Rectal smooth muscle tissue (tissue), 1 donor: ENCODE measurements at regions not wholly inside any gene's neighbourhood (a gene's known extent, or its start where the extent isn't known, plus 50 kb on each side); places are given as distances from the start of the nearest gene placed in this dataset.
"Not testable (repeated sequence)": the region's sequence is repeated elsewhere in the genome, so short reads cannot be mapped to it uniquely, and the experiment has no call there.

Experiments
- H3K27ac ChIP-seq: one replicate; pipeline ENCODE4 v1.7.0; 2013; ENCODE audit warnings: low read depth, low read length, inconsistent platforms
- H3K27me3 ChIP-seq: one replicate; pipeline ENCODE4 v1.7.0; 2013; ENCODE audit warnings: low read length; ENCODE audit not compliant: control insufficient read depth, insufficient read depth
- H3K36me3 ChIP-seq: one replicate; pipeline ENCODE4 v1.7.0; 2013; ENCODE audit warnings: low read length; ENCODE audit not compliant: control insufficient read depth, insufficient read depth
- H3K4me1 ChIP-seq: one replicate; pipeline ENCODE4 v1.7.0; 2013; ENCODE audit warnings: low read length; ENCODE audit not compliant: control insufficient read depth, insufficient read depth
- H3K4me3 ChIP-seq: one replicate; pipeline ENCODE4 v1.7.0; 2013; ENCODE audit warnings: low read length
- H3K9ac ChIP-seq: one replicate; pipeline ENCODE4 v1.7.0; 2013; ENCODE audit warnings: low read length

- no peak overlapping the region for H3K4me3 ChIP-seq
- no peaks in the 10 kb centered on the region for H3K27me3 ChIP-seq
- H3K9ac ChIP-seq = no peak overlapping the region
- H3K27ac ChIP-seq = no peak overlapping the region
- no peaks in the 10 kb centered on the region for H3K36me3 ChIP-seq
- no peaks in the 10 kb centered on the region for H3K4me1 ChIP-seq
Observed at GRCh38 chr5:68834491-68834981, 259.3 kb upstream of the SLC30A5 start.

DNA sequence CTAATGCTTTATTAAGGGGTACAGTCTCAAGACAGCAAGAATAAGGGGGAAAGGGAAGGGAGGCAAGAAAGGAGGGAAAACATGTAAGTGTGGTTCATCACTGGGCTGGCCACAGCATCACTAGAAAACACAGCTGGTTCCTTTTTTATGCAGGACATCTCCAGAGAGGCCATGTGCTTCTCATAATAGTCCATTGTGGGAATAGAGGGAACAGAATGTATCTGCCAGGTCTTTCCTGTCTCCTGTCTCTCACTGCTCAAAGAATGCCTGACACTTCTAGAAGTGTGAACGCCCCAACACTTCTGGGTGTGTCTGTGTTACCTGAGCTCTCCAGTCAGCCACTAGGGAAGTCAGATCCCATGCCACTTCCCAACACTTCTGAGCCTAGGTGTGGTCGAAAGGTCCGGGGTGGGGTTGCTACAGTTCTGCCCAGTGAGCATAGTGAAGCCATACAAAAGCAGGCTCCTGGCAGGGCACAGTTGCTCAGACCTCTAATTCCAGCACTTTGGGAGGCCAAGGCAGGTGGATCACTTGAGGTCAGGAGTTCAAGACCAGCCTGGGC lies 255.6 kb upstream of the SLC30A5 start:
- Histone ChIP-seq H3K36me3 (no peaks in the 10 kb centered on the region), H3K9ac (no peak overlapping the region), H3K4me1 (no peaks in the 10 kb centered on the region), H3K4me3 (no peak overlapping the region), H3K27ac (no peak overlapping the region), H3K27me3 (no peaks in the 10 kb centered on the region)

DNA sequence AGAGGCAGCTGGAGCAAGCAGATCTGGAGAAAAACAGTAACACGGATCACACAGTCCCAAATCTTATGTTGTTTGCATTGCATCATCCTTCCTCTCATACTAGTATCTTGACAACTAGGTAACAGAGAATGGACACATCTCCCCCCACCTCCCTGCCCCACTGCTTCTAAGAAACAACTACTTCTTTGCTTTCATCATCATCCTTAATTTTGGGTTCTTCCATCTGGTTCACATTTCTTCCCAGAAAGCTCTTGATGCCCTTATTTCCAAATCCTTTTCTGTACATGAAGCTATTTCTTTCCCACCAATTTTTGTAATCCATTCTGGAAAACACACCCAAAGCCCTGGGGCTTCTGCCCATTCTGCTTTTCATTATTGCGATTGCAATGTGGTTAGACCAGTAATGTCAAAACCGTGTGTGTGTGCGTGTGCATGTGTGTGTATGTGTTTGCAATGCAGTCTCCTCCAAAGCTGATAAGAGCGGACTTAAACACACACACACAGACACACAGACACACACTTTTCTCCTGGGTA lies 254.7 kb upstream of the SLC30A5 start:
- Histone ChIP-seq H3K36me3 (no peaks in the 10 kb centered on the region), H3K27ac (no peak overlapping the region), H3K4me3 (no peak overlapping the region), H3K27me3 (no peaks in the 10 kb centered on the region), H3K4me1 (no peaks in the 10 kb centered on the region), H3K9ac (no peak overlapping the region)

GRCh38 chr5:68843624-68844364 lies 250.0 kb upstream of the SLC30A5 start:
- Histone ChIP-seq H3K27ac (peak overlapping the region; percentile 59), H3K36me3 (no peaks in the 10 kb centered on the region), H3K27me3 (no peaks in the 10 kb centered on the region), H3K4me1 (no peaks in the 10 kb centered on the region), H3K9ac (no peak overlapping the region), H3K4me3 (no peak overlapping the region)

- Histone ChIP-seq H3K4me3 (no peak overlapping the region), H3K4me1 (no peaks in the 10 kb centered on the region), H3K36me3 (no peaks in the 10 kb centered on the region), H3K9ac (no peak overlapping the region), H3K27ac (no peak overlapping the region), H3K27me3 (no peaks in the 10 kb centered on the region)
Observed at GRCh38 chr5:68845131-68845530, 248.7 kb upstream of the SLC30A5 start.

DNA sequence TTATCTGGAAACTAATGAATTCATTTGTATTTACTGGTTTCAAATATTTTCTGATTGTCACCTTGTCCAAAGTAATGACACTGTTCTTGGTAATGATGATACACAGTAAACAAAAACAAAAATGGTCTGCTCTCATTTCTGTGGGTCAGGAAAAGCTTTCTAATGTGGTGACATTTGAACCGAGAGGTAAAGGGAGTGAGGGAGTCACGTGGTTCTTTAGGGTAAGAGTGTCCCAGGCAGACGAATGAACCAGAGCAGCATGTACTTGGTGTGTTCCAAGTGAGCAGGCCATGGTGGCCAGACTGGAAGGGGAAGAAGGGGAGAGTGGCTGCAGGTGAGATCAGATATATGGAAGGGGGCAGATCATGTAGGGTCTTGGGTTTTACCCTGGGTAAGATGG lies 247.0 kb upstream of the SLC30A5 start:
- no peaks in the 10 kb centered on the region for H3K36me3 ChIP-seq
- H3K27me3 ChIP-seq = no peaks in the 10 kb centered on the region
- no peak overlapping the region for H3K9ac ChIP-seq
- no peak overlapping the region for H3K4me3 ChIP-seq
- no peaks in the 10 kb centered on the region for H3K4me1 ChIP-seq
- H3K27ac ChIP-seq = no peak overlapping the region

DNA sequence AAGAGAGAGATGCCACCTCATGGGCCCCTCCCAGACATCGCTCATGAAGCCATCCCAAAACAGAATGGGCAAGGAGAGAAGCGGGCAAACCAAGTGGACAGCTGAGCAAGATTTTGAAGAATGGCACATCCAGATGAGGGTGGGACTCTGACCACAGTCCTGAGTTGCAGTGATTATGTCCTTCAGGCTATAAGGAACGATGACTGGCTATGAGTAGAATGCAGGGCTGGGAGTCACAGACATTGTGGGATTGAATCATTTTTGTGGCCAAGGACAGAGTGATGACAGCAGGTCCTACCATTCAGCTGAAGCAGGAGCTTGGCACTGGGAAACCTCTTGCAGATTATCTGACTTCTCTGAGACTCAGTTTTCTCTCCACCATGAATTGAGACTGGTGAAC lies 245.7 kb upstream of the SLC30A5 start:
- H3K36me3 ChIP-seq = no peaks in the 10 kb centered on the region
- H3K27ac ChIP-seq = no peak overlapping the region
- no peak overlapping the region for H3K4me3 ChIP-seq
- no peak overlapping the region for H3K9ac ChIP-seq
- H3K4me1 ChIP-seq = no peaks in the 10 kb centered on the region
- no peaks in the 10 kb centered on the region for H3K27me3 ChIP-seq

GRCh38 chr5:68849103-68849502 lies 244.7 kb upstream of the SLC30A5 start:
- H3K4me3 ChIP-seq = no peak overlapping the region
- H3K9ac ChIP-seq = no peak overlapping the region

GRCh38 chr5:68849906-68850305 lies 243.9 kb upstream of the SLC30A5 start:
- Histone ChIP-seq H3K4me3 (no peak overlapping the region), H3K27ac (no peak overlapping the region), H3K4me1 (no peaks in the 10 kb centered on the region)

More at GRCh38 chr5:68849103-68849502, 244.7 kb upstream of the SLC30A5 start:
- no peaks in the 10 kb centered on the region for H3K4me1 ChIP-seq
- H3K27ac ChIP-seq = no peak overlapping the region
- no peaks in the 10 kb centered on the region for H3K36me3 ChIP-seq
- H3K27me3 ChIP-seq = no peaks in the 10 kb centered on the region

DNA sequence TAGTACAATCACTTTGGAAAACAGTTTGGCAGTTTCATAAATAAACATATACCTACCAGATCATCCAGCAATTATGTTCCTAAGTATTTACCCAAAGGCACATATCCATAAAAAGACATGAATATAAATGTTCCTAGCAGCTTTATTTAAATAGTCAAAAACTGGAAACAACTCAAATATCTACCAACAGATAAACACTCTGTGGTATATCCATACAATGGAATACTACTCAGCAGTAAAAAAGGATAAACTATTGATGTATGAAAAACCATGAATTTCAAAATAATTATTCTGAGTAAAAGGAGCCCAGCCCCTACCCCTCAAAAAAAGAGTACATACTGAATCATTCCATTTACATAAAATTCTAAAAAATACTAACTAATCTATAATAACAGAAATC lies 232.7 kb upstream of the SLC30A5 start:
- Histone ChIP-seq H3K27me3 (no peaks in the 10 kb centered on the region), H3K4me3 (no peak overlapping the region), H3K4me1 (no peaks in the 10 kb centered on the region), H3K27ac (no peak overlapping the region), H3K9ac (no peak overlapping the region), H3K36me3 (no peaks in the 10 kb centered on the region)

More at GRCh38 chr5:68849906-68850305, 243.9 kb upstream of the SLC30A5 start:
- H3K9ac ChIP-seq = no peak overlapping the region
- H3K36me3 ChIP-seq = no peaks in the 10 kb centered on the region
- no peaks in the 10 kb centered on the region for H3K27me3 ChIP-seq

- H3K27me3 ChIP-seq = no peaks in the 10 kb centered on the region
- no peaks in the 10 kb centered on the region for H3K36me3 ChIP-seq
- no peak overlapping the region for H3K27ac ChIP-seq
- H3K9ac ChIP-seq = no peak overlapping the region
- no peaks in the 10 kb centered on the region for H3K4me1 ChIP-seq
- no peak overlapping the region for H3K4me3 ChIP-seq
Observed at GRCh38 chr5:68862560-68862959, 231.3 kb upstream of the SLC30A5 start.

- H3K4me1 ChIP-seq, H3K9ac ChIP-seq, H3K4me3 ChIP-seq, H3K27me3 ChIP-seq, H3K36me3 ChIP-seq, H3K27ac ChIP-seq: not testable (repeated sequence)
Observed at GRCh38 chr5:68865192-68865591, 228.6 kb upstream of the SLC30A5 start.
